Suprapubic skin (tissue), 4 donors: ENCODE measurements at regions not wholly inside any gene's neighbourhood (a gene's known extent, or its start where the extent isn't known, plus 50 kb on each side); places are given as distances from the start of the nearest gene placed in this dataset.

Source experiments
- EP300 ChIP-seq: sonication (generic); formaldehyde crosslinking; IDR thresholded peaks from one replicate; pipeline ENCODE4 v1.6.1; 2017; ENCODE audit warnings: antibody characterized with exemption
- POLR2A ChIP-seq, 2 donors: fragments of 450-650 bp; IDR thresholded peaks; one replicate each; pipeline ENCODE4 v1.6.1; 2017; ENCODE audit warnings: antibody characterized with exemption in 2 of 2, mild to moderate bottlenecking in 2 of 2, moderate library complexity in 2 of 2
- POLR2AphosphoS5 ChIP-seq, 3 donors: sonication (generic); formaldehyde crosslinking; IDR thresholded peaks; one replicate each; pipeline ENCODE4 v1.6.1; 2017; ENCODE audit warnings: antibody characterized with exemption in 3 of 3
- TF ChIP-seq, protein P1 (sequence below), 2 donors: fragments of 200-600 bp in 1 of 2; fragments of 450-650 bp in 1 of 2; sonication (generic) in 1 of 2; IDR thresholded peaks; one replicate each; pipeline ENCODE4 v1.5.1; 2016 to 2019; ENCODE audit warnings: antibody characterized with exemption in 2 of 2, mild to moderate bottlenecking in 1 of 2, moderate library complexity in 1 of 2

GRCh38 chr12:125919856-125920470 is 854.7 kb downstream of the AACS start:
- TF ChIP-seq POLR2AphosphoS5 (IDR thresholded peaks at IDR 0.05): no peak
- no peak for TF ChIP-seq EP300
- TF ChIP-seq, protein P1, sequence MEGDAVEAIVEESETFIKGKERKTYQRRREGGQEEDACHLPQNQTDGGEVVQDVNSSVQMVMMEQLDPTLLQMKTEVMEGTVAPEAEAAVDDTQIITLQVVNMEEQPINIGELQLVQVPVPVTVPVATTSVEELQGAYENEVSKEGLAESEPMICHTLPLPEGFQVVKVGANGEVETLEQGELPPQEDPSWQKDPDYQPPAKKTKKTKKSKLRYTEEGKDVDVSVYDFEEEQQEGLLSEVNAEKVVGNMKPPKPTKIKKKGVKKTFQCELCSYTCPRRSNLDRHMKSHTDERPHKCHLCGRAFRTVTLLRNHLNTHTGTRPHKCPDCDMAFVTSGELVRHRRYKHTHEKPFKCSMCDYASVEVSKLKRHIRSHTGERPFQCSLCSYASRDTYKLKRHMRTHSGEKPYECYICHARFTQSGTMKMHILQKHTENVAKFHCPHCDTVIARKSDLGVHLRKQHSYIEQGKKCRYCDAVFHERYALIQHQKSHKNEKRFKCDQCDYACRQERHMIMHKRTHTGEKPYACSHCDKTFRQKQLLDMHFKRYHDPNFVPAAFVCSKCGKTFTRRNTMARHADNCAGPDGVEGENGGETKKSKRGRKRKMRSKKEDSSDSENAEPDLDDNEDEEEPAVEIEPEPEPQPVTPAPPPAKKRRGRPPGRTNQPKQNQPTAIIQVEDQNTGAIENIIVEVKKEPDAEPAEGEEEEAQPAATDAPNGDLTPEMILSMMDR (IDR thresholded peaks at IDR 0.05): no peak
- no peak for TF ChIP-seq POLR2A (IDR thresholded peaks at IDR 0.05)
